ENCODE measurements at regions not wholly inside any gene's neighbourhood (a gene's known extent, or its start where the extent isn't known, plus 50 kb on each side); places are given as distances from the start of the nearest gene placed in this dataset.

DNA sequence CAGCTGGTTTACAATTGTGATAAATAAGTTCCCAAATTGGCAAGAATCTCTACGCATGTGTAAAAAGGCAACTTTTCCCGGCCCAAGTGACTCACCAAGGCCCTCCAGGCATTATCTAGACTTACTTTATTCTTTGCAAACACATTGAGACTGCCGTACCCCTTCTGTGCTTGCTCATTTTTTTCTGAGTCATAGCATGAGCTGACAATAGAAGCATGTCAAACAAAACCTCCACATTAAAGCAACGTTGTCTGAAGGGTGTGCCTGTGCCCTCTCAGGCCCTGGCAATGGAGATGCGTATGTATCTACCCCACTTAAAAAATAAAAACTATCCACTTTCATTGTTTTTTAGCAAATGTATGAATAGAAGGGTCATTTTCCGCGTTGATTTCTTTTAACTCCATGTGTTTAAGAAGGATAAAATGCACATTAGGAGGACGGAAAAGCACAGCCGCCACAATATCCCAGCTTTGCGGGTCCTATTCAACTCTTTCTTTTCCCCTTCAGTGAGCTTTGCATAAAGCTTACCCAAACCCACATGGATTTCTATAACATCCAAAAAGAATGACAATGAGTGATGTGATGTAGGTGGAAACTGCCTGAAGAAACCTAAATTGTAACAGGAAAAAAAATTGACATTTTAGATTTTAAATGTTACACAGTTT lies 298.2 kb downstream of the CDCA7 start:
- ATAC-seq, result no peak
- intact Hi-C loops (cut with micrococcal nuclease), result no loop called here
- POLR2A ChIA-PET, result no interaction called here
- Mint-ChIP-seq H3K27ac (no peak overlapping the region), H3K36me3 (no peaks in the 10 kb centered on the region), H3K27me3 (peaks cover 0 to 19% (median 10%) of the 10 kb centered on the region in 5 donors), H3K9me3 (peaks cover 0 to 6% (median 0%) of the 10 kb centered on the region in 11 donors), H3K4me3 (no peak overlapping the region), H3K4me1 (no peaks in the 10 kb centered on the region)
- CTCF ChIA-PET, result no interaction called here
- DNase-seq, result no peak
- Histone ChIP-seq H3K4me1 (ENCODE audit: control insufficient read depth in 2 of 2, insufficient read depth in 2 of 2, low read length in 2 of 2) (no peaks in the 10 kb centered on the region), H3K36me3 (ENCODE audit: control insufficient read depth in 2 of 3, insufficient read depth in 3 of 3, low read length in 3 of 3) (no peaks in the 10 kb centered on the region), H3K27me3 (ENCODE audit: control insufficient read depth in 2 of 2, insufficient read depth in 2 of 2, low read length in 2 of 2) (no peaks in the 10 kb centered on the region), H3K27ac (ENCODE audit: low read depth, low read length) (no peak overlapping the region), H3K4me3 (ENCODE audit: low read length) (no peak overlapping the region), H3K9me3 (ENCODE audit: control insufficient read depth in 2 of 3, low read length in 3 of 3) (no peaks in the 10 kb centered on the region)

DNA sequence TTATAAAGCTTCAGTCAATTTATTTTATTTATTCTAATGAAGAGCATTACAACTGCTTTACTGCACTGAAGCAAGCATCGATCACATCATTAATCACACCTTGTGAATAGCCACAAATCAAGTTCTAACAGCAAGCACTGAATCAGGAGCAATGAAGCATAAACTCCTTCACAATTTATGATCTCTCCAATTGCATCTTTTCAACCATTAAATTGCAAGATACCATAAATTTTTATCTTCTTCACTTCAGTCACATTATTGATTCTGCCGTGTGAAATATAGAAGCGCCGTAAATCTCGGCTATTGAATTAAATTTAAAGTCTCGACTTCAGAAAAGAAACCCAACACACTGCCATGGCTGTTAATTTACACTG lies 298.7 kb downstream of the CDCA7 start:
- H3K27ac ChIP-seq (ENCODE audit: low read depth, low read length), result no peak overlapping the region
- H3K4me1 ChIP-seq (ENCODE audit: control insufficient read depth in 2 of 2, insufficient read depth in 2 of 2, low read length in 2 of 2), result no peaks in the 10 kb centered on the region
- no peak overlapping the region for H3K27ac Mint-ChIP-seq
- ChIA-PET CTCF (no interaction called here), POLR2A (no interaction called here)
- ATAC-seq (no peak), DNase-seq (no peak)
- intact Hi-C loops (cut with micrococcal nuclease), result no loop called here
- no peaks in the 10 kb centered on the region for H3K36me3 Mint-ChIP-seq
- H3K9me3 ChIP-seq (ENCODE audit: control insufficient read depth in 2 of 3, low read length in 3 of 3), result no peaks in the 10 kb centered on the region
- peaks cover 0 to 20% (median 10%) of the 10 kb centered on the region in 5 donors for H3K27me3 Mint-ChIP-seq
- no peaks in the 10 kb centered on the region for H3K4me1 Mint-ChIP-seq
- H3K36me3 ChIP-seq (ENCODE audit: control insufficient read depth in 2 of 3, insufficient read depth in 3 of 3, low read length in 3 of 3), result no peaks in the 10 kb centered on the region
- no peak overlapping the region for H3K4me3 ChIP-seq (ENCODE audit: low read length)
- no peak overlapping the region for H3K4me3 Mint-ChIP-seq
- H3K27me3 ChIP-seq (ENCODE audit: control insufficient read depth in 2 of 2, insufficient read depth in 2 of 2, low read length in 2 of 2), result no peaks in the 10 kb centered on the region
- peaks cover 0 to 6% (median 0%) of the 10 kb centered on the region in 11 donors for H3K9me3 Mint-ChIP-seq

DNA sequence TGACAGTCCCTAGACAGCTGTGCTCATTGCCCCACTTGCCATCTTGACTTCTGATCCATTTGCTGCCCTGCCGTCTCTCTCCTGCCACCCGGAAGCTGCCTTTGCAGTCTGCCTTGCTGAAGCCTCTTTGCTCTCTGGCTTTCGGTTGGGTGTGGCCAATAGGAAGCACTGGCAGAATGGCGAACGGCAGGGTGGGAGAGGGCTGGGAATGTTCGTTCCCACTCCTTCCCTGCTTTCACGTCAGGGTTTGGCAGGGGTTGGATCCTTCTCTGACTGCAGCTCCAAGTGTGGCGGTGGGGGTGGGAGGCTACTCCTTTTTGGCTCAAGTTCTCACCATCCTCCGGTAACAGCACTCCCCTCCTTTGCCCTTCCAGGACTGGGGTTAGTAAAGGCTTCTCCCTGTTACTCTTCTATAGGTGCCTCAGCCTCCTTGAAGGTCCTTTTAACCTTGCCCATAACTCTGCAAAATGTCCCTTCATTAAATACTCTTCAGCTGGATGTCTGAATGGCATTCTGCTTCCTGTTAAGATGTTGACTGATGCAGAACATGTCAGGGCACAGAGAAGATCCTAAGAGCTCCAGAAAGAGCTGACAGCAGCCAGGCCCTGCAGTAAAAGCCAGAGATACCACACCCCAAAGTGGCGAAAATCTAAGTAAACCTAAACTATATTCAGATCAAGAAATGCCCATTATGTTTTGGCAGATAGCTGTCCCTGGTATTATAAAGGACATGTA lies 299.7 kb downstream of the CDCA7 start:
- Mint-ChIP-seq H3K36me3 (no peaks in the 10 kb centered on the region), H3K9me3 (peaks cover 0 to 6% (median 0%) of the 10 kb centered on the region in 11 donors), H3K4me1 (no peaks in the 10 kb centered on the region), H3K27ac (no peak overlapping the region), H3K27me3 (peaks cover 0 to 20% (median 10%) of the 10 kb centered on the region in 5 donors), H3K4me3 (no peak overlapping the region)
- ChIA-PET POLR2A (no interaction called here), CTCF (no interaction called here)
- Histone ChIP-seq H3K4me1 (ENCODE audit: control insufficient read depth in 2 of 2, insufficient read depth in 2 of 2, low read length in 2 of 2) (no peaks in the 10 kb centered on the region), H3K4me3 (ENCODE audit: low read length) (no peak overlapping the region), H3K27me3 (ENCODE audit: control insufficient read depth in 2 of 2, insufficient read depth in 2 of 2, low read length in 2 of 2) (no peaks in the 10 kb centered on the region), H3K27ac (ENCODE audit: low read depth, low read length) (no peak overlapping the region), H3K9me3 (ENCODE audit: control insufficient read depth in 2 of 3, low read length in 3 of 3) (no peaks in the 10 kb centered on the region), H3K36me3 (ENCODE audit: control insufficient read depth in 2 of 3, insufficient read depth in 3 of 3, low read length in 3 of 3) (no peaks in the 10 kb centered on the region)
- DNase-seq (no peak), ATAC-seq (no peak)
- intact Hi-C loops (cut with micrococcal nuclease), result no loop called here

DNA sequence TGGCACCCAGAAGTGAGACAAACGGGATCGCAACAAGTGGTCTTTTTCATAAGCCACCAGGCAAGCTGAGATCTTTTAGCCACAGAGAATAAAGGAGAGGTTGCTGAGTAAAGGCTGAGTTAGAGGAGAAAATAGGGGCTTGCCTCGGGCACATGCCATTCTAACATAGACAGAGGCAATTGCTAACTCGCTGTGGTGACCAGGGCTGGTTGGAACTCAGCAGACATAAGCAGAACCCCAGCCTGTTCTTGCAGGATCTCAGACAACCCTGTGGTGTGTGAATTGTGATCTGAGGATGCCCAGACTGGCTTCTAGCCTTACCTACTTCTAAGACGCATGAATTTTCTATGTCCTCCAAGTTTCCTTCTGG lies 300.2 kb downstream of the CDCA7 start:
- no peaks in the 10 kb centered on the region for H3K27me3 ChIP-seq (ENCODE audit: control insufficient read depth in 2 of 2, insufficient read depth in 2 of 2, low read length in 2 of 2)
- H3K27ac ChIP-seq (ENCODE audit: low read depth, low read length), result no peak overlapping the region
- Mint-ChIP-seq H3K4me1 (no peaks in the 10 kb centered on the region), H3K27ac (no peak overlapping the region), H3K27me3 (peaks cover 0 to 16% (median 8%) of the 10 kb centered on the region in 5 donors), H3K36me3 (no peaks in the 10 kb centered on the region), H3K4me3 (no peak overlapping the region), H3K9me3 (peaks cover 0 to 6% (median 0%) of the 10 kb centered on the region in 11 donors)
- H3K4me1 ChIP-seq (ENCODE audit: control insufficient read depth in 2 of 2, insufficient read depth in 2 of 2, low read length in 2 of 2), result no peaks in the 10 kb centered on the region
- H3K36me3 ChIP-seq (ENCODE audit: control insufficient read depth in 2 of 3, insufficient read depth in 3 of 3, low read length in 3 of 3), result no peaks in the 10 kb centered on the region
- no peak for ATAC-seq
- CTCF ChIA-PET, result no interaction called here
- no peak overlapping the region for H3K4me3 ChIP-seq (ENCODE audit: low read length)
- DNase-seq, result no peak
- intact Hi-C loops (cut with micrococcal nuclease), result no loop called here
- POLR2A ChIA-PET, result no interaction called here
- no peaks in the 10 kb centered on the region for H3K9me3 ChIP-seq (ENCODE audit: control insufficient read depth in 2 of 3, low read length in 3 of 3)

DNA sequence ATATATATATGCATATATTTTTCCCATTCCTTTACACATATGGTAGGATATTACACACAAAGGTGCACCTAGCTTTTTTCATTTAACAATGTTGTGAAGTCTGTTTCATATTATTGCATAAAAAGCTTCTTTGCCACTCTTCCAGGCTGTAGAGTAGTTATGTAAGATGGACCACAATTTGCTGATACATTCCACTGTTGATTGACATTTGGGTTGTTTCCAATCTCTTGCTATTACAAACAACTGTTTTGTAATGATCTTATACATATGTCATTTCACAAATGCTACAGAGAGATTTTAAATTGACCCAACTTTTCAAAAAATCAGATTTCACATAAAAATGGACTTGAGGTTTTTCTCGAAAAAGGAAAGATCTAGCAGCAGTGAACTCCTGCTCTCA lies 301.4 kb downstream of the CDCA7 start:
- ChIA-PET CTCF (no interaction called here), POLR2A (no interaction called here)
- Mint-ChIP-seq H3K36me3 (no peaks in the 10 kb centered on the region), H3K27ac (no peak overlapping the region), H3K27me3 (peaks cover 1 to 25% (median 4%) of the 10 kb centered on the region in 5 donors), H3K4me3 (no peak overlapping the region), H3K4me1 (no peaks in the 10 kb centered on the region), H3K9me3 (peaks cover 0 to 5% (median 0%) of the 10 kb centered on the region in 11 donors)
- no peaks in the 10 kb centered on the region for H3K27me3 ChIP-seq (ENCODE audit: control insufficient read depth in 2 of 2, insufficient read depth in 2 of 2, low read length in 2 of 2)
- ATAC-seq, result no peak
- no peaks in the 10 kb centered on the region for H3K36me3 ChIP-seq (ENCODE audit: control insufficient read depth in 2 of 3, insufficient read depth in 3 of 3, low read length in 3 of 3)
- intact Hi-C loops (cut with micrococcal nuclease), result no loop called here
- no peak overlapping the region for H3K27ac ChIP-seq (ENCODE audit: low read depth, low read length)
- H3K4me3 ChIP-seq (ENCODE audit: low read length), result no peak overlapping the region
- H3K4me1 ChIP-seq (ENCODE audit: control insufficient read depth in 2 of 2, insufficient read depth in 2 of 2, low read length in 2 of 2), result no peaks in the 10 kb centered on the region
- H3K9me3 ChIP-seq (ENCODE audit: control insufficient read depth in 2 of 3, low read length in 3 of 3), result no peaks in the 10 kb centered on the region
- no peak for DNase-seq

DNA sequence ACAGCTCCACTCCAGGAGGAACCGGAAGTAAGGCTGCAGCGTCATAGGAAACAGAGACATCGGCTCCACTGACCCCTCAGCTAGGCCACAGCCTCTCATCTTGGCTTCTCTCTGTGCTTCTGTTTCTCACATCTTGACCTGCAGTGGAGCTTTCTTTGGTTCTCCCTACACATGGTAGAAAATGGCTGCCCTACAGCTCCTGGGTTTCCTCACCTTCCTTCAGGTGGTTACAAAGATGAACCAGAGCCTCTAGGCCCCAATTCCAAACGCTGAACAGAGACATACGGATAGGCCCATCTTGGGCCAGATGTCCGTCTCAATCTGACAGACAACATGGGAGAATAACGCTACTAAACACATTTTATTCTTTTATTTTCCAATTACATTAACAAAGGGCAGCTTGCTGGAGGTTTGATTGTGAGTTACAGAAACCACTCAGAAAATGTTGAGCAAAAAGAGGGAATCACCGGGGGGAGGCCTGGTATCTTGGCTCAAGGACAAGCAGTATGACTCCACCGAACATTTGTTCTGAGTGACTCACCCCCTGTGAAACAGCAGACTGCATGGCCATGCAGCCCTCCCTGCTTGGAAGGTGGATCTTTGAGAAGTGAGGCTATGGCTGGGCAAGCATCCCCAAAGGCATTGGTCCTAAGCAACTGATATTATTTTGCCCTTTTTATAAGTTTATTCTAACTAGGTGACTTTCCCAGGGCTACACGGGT lies 303.5 kb downstream of the CDCA7 start:
- Histone ChIP-seq H3K4me3 (ENCODE audit: low read length) (no peak overlapping the region), H3K27ac (ENCODE audit: low read depth, low read length) (no peak overlapping the region), H3K9me3 (ENCODE audit: control insufficient read depth in 2 of 3, low read length in 3 of 3) (no peaks in the 10 kb centered on the region), H3K4me1 (ENCODE audit: control insufficient read depth in 2 of 2, insufficient read depth in 2 of 2, low read length in 2 of 2) (no peaks in the 10 kb centered on the region), H3K27me3 (ENCODE audit: control insufficient read depth in 2 of 2, insufficient read depth in 2 of 2, low read length in 2 of 2) (no peaks in the 10 kb centered on the region), H3K36me3 (ENCODE audit: control insufficient read depth in 2 of 3, insufficient read depth in 3 of 3, low read length in 3 of 3) (no peaks in the 10 kb centered on the region)
- Mint-ChIP-seq H3K9me3 (no peaks in the 10 kb centered on the region), H3K27ac (no peak overlapping the region), H3K4me3 (no peak overlapping the region), H3K36me3 (no peaks in the 10 kb centered on the region), H3K27me3 (peaks cover 5 to 28% (median 8%) of the 10 kb centered on the region in 5 donors), H3K4me1 (no peaks in the 10 kb centered on the region)
- ChIA-PET POLR2A (no interaction called here), CTCF (no interaction called here)
- no peak for DNase-seq
- no peak for ATAC-seq
- intact Hi-C loops (cut with micrococcal nuclease), result no loop called here

Data from naive thymus-derived CD4-positive, alpha-beta T cell (primary cell).